ENCODE measurements at regions not wholly inside any gene's neighbourhood (a gene's known extent, or its start where the extent isn't known, plus 50 kb on each side); places are given as distances from the start of the nearest gene placed in this dataset.

DNA sequence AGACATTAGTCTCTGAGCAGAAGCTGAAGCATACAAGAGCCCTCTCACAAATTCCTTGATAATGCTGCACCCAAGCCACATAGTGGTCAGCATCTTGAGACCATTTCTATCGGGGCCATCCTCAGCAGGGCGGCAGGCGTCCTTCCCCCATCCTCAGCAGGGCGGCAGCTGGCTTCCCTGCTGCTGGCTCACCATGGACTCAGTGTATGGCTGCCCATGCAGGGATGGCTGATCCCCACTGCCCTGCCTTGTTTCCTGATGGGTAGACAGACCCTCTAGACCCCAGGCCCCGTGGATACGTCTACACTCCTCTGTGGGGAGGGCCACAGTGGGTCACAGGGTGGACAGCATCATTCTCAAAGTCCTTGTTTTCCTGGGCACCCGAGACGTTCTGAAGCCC, 406.8 kb downstream of the TCERG1L start:
- no peak for DNase-seq (ENCODE audit: low read depth)

DNA sequence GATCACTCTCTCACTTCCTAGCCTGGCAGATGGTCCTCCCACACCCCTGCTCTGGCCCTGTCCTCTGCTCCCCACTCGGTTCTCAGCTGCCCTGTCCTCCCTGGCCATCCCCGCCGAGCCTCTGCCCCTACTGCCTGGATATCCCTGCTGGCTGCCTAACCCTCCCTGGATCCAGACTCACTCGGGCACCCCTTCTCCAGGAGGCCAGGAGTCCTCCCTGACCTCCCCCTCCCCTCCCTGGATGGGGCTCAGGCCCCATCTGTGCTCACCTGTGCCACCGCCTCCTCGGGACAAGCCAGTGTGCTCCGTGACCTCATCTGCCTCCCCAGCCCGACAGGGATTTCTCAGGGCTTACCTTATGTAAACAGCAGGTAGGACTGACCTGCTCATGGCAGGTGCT, 406.1 kb downstream of the TCERG1L start:
- DNase-seq (ENCODE audit: low read depth), result no peak

DNA sequence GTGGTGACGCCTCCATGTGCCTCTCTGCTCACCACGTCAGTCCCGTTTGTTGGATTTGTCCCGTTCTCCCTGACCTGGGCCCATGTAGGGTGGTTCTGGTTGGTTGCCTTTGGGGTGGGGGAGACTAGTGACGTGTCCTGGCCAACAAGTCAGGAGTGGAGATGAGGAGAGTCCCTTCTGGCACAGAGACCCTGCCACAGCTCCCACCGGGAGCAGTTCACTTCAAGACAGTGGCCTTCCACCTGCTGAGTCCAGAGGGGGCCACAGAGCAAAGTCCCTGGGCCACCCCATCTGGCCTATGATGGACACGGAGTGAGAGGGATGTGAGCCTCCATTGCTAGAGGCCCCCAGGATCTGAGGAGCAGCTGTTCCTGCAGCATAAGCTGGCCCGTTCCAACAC, 405.6 kb downstream of the TCERG1L start:
- DNase-seq (ENCODE audit: low read depth), result no peak

DNA sequence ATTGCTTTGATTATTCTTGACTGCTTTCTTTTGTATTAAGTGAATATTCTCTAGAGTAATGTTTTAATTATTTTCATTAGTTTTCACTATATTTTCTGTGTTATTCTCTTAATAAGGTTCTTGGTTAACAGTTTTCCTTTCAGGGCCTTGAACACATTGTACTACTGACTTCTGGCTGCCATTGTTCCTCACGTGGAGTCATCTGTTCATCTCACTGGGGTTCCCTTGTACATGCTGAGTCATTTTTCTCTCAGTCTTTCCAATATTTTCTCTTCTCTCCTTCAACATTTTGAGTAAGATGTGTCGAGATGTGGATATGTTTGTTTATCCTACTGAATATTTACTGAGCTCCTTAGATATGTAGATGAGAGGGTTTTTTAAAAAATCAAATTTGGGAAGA, 400.7 kb downstream of the TCERG1L start:
- DNase-seq (ENCODE audit: low read depth), result no peak

DNA sequence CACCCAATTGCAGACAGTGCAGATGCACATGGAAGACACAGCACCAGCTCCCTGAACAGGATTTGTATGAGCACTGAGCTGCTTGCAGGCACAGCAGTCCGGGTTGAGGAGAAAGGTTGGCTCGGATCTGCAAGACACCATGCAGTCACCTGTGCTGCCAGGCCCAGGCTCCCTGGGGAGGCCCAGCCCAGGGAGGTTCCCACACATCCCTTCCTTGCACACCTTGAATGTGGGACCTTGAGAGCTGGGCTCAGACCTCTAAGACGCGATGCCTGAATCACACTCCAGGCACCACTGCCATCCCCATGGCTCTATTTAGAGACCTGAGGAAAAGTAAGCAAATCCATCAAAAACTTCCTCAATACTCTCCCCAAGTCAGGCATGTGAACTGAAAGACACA, 397.7 kb downstream of the TCERG1L start:
- no peak for DNase-seq (ENCODE audit: low read depth)

DNA sequence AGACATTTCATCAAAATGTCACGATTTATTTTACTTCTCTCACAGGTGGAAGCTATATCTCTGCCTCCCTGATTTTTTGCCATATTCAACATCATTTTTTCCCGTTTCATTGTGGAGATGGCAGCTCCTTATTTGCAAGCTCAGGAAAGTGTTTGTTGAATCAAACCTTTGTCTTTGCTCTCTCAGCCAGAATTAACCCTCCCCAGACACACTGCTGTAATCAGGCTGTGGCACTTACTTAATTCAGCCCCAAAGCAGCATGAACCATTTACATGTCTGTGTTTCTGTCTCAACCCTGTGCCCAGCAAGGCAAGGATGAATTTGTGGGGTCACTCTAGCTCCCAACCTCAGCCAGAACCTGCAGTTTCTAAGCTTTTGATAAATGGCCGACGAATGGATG, 397.2 kb downstream of the TCERG1L start:
- no peak for DNase-seq (ENCODE audit: low read depth)

DNA sequence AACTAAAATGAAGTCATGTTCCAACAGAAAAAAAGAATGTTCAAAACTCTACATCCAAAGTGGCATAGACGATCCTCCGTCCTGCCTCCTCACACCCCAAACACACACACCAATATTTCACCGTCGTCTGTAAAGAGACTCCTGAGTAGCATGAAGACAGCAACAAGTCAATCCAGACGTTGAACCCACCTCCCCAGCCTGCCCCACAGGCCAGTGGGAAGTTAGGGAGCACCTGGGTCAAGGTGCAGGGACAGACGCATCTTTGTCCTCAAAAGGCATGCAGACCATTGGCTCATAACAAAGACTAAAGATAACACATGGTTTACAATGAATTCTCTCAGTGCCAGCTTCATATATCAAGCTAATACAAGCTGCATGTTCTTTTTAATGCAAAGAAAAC, 396.5 kb downstream of the TCERG1L start:
- DNase-seq (ENCODE audit: low read depth), result no peak

DNA sequence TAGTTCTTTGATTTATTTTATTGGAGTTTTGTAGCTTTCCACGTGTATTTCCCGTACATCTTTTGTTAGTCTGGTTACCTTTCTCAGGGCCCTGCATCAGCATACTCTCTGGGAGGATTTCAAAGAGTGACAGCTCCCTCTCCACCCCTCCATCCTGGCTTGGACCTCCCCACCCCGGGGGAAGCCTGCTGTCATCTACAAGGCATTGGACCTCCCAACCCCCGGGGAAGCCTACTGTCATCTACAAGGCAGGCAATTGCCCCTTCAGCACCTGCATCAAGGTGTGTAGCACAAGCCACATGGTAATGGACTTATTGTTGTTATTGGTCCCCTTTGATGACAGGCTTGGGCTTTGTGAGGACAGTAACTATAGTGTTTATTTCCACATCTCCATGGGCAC, 390.1 kb downstream of the TCERG1L start:
- DNase-seq (ENCODE audit: low read depth), result no peak

DNA sequence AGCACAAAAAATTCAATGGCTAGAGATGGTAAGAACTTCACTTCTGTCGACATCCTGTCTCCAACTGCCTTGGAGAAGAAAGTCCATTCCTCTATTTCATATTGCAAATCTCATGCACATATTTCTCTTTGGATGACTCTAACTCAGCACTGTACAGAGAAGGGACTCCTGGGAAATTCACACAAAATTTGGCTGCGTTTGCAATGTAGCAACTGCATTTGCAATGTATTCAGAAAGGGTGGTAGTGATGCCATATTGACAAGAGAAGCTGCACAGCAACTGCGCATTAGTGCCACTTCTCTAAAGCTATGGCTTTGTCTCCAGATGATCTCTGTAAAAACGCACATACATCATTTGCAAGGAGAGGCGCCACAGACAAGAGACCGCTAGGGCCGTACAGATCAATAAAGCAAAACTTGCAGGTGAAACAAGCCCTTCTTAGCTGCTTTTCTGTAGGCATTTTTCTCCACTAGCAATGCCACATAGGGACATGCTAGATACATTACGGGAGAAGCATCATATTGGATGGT, 389.5 kb downstream of the TCERG1L start:
- no peak for DNase-seq (ENCODE audit: low read depth)

DNA sequence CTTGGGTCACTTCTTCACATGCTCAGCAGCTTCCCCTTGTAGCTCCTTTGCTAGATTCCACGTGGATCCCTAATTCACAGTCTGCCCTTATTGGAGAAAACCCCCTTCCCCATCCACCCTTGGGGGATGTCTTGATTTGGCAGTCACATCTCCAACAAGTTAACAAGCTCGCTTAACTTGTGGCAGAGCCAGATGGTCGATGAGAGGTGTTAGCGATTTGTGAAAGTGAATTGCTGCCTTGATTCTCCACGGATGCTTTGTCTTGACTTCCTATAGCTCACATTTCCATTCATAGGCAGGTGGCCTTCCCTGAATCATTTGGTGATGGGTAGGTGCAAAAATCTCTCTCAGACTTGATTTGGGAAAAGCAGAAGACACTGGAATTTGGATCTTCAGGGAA, 387.9 kb downstream of the TCERG1L start:
- DNase-seq (ENCODE audit: low read depth), result no peak

DNA sequence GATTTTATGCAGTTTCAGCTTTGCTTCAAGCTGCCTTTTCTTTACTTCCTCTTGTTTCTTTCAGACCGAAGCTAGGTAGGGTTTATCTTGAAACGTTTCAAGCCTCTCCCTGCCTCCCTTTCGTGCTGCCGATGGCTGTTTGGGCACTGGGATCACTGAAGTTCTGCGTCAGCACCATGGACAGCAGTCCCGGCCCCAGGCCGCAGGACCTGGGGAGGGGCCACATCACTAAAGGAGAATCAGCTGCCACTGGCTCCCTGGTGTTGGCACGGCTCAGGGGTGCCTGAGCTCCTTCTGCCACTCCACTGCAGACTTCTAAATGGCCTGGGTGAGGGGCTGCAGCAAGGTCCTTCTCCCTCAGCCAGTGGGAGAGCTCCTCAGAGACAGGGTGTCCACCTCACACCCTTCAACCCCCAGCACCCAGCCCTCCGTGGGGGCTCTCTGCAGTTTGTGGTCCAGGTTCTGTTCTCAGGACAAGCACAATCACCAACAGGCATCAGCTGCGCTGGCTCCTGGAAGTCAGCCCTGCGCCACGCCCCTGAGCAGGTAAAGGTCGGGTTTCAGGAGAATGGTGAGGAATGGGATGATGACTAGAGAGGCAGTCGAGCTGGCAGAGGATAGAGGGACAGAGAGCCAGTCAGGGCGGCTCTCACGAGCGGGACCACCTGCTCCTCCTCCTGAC, 387.2 kb downstream of the TCERG1L start:
- DNase-seq (ENCODE audit: low read depth), result no peak

DNA sequence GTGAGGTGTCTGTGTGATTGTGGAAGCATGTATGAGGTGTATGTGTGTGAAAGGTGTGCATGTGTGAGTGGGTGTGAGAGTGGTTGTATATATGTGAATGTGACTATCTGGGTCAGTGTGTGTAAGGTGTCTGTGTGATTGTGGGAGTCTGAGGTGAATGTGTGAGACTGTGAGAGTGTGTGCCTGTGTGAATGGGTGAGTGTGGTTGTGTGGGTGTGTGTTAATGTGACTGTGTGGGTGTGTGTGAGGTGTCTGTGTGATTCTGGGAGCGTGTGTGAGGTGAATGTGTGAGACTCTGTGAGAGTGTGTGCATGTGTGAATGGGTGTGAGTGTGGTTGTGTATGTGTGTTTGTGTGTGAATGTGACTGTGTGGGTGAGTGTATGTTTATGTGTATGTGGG, 385.1 kb downstream of the TCERG1L start:
- DNase-seq (ENCODE audit: low read depth), result no peak

DNA sequence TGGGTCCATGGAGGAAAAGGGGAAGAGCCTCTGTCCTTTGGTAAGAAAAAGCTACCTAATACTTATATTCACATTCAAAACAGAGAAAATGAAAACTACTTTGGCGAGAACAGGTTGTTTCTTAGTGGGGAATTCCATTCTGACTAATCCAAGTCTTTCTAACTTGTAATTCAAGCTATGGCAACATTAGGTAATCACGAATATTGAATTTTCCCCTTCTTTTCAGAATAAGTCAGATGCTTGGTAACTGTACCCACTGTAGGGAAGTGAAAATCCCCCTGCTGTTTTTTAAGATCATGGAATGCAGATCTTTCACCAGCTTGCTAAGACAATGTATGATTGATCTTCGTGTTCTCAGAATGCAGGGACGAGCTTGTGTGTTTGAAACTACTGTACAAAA, 384.4 kb downstream of the TCERG1L start:
- no peak for DNase-seq (ENCODE audit: low read depth)

DNA sequence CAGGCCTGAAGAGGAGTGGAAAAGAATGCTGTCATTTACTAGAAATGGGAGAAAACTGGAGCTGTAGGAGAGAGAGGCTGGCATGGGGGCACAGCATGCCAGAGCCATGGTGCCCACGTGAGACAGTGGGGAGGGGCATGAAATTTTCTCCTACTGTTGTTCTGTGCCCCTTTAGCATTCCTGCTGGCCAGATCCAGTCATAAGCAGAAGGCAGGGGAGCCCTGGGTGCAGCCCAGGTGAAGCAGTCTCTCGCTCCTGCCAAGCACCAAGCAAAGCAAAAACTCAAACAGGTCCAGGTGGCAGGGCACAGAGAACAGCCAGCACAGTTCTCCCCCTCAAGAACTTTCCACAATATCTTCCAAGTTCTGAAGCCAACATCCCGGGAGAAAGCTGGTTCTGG, 383.2 kb downstream of the TCERG1L start:
- DNase-seq (ENCODE audit: low read depth), result no peak

DNA sequence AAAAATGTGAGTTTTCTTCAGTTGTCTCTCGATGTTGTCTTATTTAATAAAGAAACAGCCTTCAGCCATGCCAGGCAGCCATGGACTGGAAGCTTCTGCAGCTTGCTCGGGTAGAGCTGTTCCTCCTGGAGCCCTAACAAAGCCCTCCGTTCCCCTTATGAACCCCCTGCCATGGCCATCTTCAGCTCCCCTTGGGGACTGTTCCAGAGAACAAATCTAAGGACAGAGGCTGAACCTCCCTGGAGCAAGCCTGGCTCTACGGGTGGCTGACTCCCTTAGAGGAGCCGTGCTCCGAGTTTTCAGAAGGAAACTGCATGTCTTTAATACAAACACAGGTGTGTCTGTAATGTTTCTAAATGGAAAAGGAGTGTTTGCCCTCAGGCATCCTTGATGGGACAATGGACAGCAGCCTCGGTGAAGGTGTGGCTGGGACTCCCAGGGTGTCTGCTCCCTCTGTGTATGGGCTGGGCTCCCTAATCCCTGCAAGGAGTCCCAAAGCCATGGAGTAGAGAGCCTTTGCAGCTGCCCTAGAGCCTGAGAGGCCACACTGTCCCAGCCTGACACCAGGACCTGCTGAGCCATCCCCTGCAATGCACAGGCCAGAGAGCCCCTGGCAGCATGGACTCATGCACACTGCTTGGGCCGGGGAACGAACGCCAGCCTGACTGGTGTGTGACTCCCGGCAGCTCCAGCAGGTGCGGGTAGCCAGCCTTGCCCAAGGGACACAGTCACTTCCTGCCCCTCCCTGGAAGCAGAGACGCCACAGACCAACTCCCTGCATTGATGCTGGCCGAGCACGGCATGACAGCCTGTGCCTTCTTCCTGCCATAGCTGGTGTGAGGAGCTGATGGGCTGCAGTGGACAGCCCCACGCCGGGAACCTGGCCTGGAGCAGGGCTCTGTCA, 381.8 kb downstream of the TCERG1L start:
- DNase-seq (ENCODE audit: low read depth), result no peak

DNA sequence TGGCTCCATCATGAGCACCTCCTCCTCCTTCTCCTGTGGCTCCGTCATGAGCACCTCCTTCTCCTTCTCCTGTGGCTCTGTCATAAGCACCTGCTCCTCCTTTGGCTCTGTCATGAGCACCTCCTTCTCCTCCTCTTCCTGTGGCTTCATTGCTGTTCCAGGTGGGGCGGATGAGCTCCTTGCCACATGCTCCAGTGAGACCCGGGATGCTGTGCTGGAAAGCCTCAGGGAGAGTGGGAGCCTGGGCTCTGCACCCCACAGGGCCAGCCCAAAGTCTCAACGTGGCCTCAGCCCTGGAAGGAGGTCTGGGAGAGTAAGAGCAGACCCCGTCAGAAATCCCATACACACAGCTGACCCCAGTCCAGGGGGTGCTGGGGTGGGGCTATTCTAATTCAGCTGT, 380.7 kb downstream of the TCERG1L start:
- DNase-seq (ENCODE audit: low read depth), result no peak

DNA sequence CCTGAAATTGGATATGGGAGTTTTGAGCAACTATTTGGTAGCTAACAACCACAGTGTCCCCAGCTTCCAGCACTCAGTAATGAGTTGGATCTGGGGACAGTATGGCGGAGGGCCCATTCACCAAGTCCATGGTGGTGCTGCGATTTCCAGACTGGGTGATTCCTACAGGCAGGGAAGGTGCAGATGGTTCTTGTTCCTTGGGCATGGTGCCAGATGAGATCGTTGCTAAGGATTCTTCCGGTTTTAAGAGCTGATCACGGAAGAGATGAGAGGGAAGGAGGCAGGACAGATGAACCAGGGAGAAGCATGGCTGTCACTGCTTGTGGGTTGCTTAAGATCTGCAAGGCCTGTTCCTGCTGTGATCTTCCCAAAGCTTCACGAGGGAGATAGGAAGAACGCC, 380.3 kb downstream of the TCERG1L start:
- no peak for DNase-seq (ENCODE audit: low read depth)

DNA sequence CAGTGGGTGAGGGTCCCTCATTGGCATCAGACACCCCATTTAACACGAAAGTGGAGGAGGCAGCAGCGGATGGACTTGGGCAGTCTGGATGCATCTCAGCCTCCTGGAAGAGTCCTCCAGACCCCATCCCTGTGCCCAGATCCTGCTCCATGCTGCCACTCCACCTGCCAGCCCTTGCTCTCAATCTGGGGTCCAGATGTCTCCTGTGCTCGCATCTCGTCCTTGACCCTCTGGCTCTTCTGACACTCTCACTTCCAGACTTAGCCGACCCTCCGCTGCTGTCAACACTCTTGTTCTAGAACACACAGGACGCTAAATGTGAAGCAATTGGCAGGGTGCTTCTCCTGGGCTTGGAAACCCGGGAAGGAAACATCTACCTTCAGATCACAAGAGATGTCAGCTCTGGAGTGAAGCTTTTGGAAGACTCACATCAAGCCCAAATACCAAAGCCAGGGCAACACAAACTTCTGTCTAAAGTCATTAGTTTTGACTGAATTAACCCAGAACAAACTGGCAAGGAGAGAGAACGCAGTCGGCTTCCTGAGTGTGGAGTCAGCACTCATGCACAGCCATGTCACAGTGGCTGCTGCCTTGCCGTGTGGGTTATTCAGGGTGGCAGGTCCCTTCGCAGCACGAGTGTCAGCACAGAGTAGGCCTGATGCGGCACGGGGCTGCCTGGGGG, 379.1 kb downstream of the TCERG1L start:
- no peak for DNase-seq (ENCODE audit: low read depth)

DNA sequence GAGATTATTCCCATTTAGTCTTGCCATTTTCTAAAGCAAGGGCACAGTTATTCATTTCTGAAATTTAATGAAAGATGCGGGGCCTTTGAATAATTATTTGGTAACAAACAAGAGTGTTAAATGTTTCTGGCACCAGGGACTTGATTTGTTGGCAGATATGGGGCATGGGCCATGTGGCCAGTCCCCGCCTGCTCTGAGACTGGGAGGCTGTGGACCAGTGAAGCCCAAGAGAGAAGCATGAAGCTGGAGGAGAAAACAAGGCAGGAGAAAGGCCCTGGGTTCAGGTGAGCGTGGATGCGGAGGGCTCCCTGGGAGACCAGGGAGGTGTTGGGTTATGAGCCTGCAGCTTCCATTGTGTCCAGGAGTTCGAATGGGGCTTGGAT, 378.5 kb downstream of the TCERG1L start:
- DNase-seq (ENCODE audit: low read depth), result no peak

DNA sequence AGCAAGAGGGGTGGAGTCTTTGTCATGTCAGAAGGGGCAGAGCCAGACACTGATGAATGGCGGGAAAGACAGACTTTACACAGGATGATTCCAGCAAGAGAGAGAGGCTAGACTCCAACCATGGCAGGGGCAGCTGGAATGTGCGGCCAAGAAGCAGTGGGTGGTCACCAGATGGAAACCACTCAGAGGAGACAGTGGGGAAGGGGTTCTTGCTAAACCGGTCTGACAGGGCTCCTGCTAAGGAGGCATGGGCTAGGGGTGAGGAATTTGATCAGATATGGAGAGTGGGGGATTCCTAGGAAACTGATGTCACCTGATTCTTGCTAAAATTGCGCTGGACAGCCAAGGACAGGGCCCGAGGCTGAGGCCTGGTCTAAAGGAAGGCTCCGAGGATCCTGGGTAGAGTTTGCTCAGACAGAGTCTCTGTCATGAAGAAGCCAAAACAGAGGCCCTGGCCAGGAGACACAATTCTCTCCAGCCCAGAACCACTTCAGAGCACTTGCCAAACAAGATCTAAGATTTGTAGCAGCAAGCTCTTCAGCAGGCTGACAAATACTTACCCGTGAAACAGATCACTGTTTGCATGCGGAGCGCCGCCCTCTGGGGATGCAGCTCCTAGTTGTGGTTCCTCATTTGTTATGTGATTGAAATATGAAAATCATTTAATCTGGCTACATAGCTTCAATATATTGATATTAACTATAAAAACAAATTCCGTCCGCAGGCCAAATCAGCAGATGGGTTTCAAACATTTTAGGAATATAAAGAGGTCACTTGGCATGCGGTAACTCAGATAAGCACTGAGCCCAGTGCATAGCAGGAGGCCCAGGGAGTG, 377.0 kb downstream of the TCERG1L start:
- DNase-seq (ENCODE audit: low read depth), result no peak

DNA sequence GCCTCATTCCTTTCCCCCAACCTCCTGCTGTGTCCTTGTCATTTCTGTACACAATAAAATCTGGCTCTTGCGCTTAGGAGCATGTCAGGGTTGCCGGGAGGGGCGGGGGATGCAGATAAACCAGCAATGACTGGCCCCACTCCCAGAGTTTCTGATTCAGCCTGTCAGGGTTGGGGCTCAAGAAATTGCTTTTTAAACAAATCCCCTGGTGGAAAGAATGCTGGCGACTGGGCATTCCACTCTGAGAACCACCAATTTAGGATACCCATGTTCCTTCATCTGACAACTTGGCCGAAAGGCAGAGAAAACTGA, 376.4 kb downstream of the TCERG1L start:
- no peak for DNase-seq (ENCODE audit: low read depth)

DNA sequence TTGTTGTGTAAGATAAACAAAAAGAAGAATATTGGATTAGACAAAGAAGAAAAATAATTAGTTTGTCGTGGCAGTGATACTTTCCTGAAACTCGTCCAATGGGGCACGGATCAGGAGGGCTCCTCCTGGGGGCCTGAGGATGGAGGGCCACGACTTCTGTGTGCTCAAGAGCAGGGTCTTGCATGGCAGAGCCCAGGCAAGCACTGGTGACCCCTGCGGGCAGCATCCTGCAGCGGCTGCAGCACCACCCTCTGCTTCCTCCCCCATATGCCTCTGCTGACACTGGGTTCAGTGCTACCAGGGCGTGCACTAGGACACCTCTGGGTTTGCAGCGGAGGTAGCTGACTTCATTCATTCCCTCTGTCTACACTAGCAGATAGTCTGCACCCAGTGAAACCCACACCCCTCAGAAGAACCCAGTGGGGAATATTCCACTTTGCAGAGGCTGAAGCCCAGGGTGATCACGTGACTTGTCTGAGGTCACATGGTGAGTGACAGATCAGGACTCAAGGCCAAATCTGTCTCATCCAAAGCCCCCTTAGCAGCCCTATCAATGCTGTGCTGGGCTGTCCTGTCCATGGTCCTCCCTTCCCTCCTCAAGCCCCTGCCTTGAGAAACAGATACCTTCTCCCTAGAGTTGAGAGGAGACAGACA, 375.5 kb downstream of the TCERG1L start:
- no peak for DNase-seq (ENCODE audit: low read depth)
